ENCODE measurements at regions not wholly inside any gene's neighbourhood (a gene's known extent, or its start where the extent isn't known, plus 50 kb on each side); places are given as distances from the start of the nearest gene placed in this dataset.

DNA sequence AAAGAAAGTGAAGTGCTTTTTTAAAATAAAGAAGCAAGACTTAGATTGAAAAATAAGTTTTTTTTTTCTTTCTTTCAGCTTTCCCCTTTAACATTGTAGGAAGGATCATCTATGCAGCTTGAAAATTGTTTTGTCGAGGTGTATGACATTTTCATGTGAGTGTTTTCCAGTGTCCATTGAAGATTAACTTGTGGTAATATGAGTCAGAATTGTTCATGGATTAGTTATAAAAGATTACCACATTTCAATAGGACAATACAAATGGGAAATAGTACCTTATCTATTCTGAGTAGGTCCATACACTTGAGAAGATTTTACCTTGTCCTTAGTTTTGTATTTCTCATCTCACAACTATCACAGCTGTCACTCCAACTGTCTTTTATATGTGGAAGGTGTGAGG is 1234.7 kb downstream of the NSUN3 start:
- TF ChIP-seq, protein P1, sequence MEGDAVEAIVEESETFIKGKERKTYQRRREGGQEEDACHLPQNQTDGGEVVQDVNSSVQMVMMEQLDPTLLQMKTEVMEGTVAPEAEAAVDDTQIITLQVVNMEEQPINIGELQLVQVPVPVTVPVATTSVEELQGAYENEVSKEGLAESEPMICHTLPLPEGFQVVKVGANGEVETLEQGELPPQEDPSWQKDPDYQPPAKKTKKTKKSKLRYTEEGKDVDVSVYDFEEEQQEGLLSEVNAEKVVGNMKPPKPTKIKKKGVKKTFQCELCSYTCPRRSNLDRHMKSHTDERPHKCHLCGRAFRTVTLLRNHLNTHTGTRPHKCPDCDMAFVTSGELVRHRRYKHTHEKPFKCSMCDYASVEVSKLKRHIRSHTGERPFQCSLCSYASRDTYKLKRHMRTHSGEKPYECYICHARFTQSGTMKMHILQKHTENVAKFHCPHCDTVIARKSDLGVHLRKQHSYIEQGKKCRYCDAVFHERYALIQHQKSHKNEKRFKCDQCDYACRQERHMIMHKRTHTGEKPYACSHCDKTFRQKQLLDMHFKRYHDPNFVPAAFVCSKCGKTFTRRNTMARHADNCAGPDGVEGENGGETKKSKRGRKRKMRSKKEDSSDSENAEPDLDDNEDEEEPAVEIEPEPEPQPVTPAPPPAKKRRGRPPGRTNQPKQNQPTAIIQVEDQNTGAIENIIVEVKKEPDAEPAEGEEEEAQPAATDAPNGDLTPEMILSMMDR (IDR thresholded peaks at IDR 0.05 in 2 of 3, conservative IDR thresholded peaks at IDR 0.05 in 1 of 3; ENCODE audit: borderline replicate concordance in 1 of 3, insufficient read depth in 1 of 3, low read depth in 2 of 3, low read length in 2 of 3), result no peak
- TF ChIP-seq EZH2 (IDR thresholded peaks at IDR 0.05) (no peak), POLR2A (IDR thresholded peaks at IDR 0.05; ENCODE audit: borderline replicate concordance, extremely low read depth, insufficient read depth, insufficient read length) (no peak), POLR2AphosphoS5 (IDR thresholded peaks at IDR 0.05; ENCODE audit: low read depth, low read length) (no peak)
